ENCODE measurements at regions not wholly inside any gene's neighbourhood (a gene's known extent, or its start where the extent isn't known, plus 50 kb on each side); places are given as distances from the start of the nearest gene placed in this dataset.

GRCh38 chr4:161134795-161135194, 1029.0 kb downstream of the FSTL5 start:
- TF ChIP-seq, protein P1, sequence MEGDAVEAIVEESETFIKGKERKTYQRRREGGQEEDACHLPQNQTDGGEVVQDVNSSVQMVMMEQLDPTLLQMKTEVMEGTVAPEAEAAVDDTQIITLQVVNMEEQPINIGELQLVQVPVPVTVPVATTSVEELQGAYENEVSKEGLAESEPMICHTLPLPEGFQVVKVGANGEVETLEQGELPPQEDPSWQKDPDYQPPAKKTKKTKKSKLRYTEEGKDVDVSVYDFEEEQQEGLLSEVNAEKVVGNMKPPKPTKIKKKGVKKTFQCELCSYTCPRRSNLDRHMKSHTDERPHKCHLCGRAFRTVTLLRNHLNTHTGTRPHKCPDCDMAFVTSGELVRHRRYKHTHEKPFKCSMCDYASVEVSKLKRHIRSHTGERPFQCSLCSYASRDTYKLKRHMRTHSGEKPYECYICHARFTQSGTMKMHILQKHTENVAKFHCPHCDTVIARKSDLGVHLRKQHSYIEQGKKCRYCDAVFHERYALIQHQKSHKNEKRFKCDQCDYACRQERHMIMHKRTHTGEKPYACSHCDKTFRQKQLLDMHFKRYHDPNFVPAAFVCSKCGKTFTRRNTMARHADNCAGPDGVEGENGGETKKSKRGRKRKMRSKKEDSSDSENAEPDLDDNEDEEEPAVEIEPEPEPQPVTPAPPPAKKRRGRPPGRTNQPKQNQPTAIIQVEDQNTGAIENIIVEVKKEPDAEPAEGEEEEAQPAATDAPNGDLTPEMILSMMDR (IDR thresholded peaks at IDR 0.05) = no peak
- TF ChIP-seq POLR2A (IDR thresholded peaks at IDR 0.05) (no peak), EP300 (IDR thresholded peaks at IDR 0.05; ENCODE audit: low read depth) (no peak), POLR2AphosphoS5 (IDR thresholded peaks at IDR 0.05) (no peak)
